Adrenal gland (tissue), 9 donors: ENCODE measurements at regions not wholly inside any gene's neighbourhood (a gene's known extent, or its start where the extent isn't known, plus 50 kb on each side); places are given as distances from the start of the nearest gene placed in this dataset.

Experiments used
- DNase-seq, 7 donors: peaks; one replicate each; pipeline ENCODE4 v3.0.0-alpha.2; 2019 to 2020
- H3K27ac ChIP-seq, 5 donors: fragments of 200-600 bp; sonication (generic) in 4 of 5; 1 replicate in 3 of 5; 2 replicates in 2 of 5; pipeline versions ENCODE4 v1.5.1 to v1.8.0; 2016 to 2020; ENCODE audit warnings: mild to moderate bottlenecking in 1 of 5
- H3K27me3 ChIP-seq: fragments of 200-600 bp; 2 replicates; pipeline ENCODE4 v1.8.0; 2021
- H3K36me3 ChIP-seq, 2 donors: fragments of 200-600 bp; replicated peaks in 1 of 2; 1 replicate in 1 of 2; 2 replicates in 1 of 2; pipeline versions ENCODE4 v1.5.1 to v1.8.0; 2018 to 2022
- H3K4me1 ChIP-seq, 2 donors: fragments of 200-600 bp; replicated peaks in 1 of 2; 1 replicate in 1 of 2; 2 replicates in 1 of 2; pipeline versions ENCODE4 v1.5.1 to v1.8.0; 2018 to 2021
- H3K4me3 ChIP-seq, 4 donors: fragments of 200-600 bp; sonication (generic) in 3 of 4; one replicate each; pipeline ENCODE4 v1.5.1; 2016 to 2018
- H3K9me3 ChIP-seq, 3 donors: fragments of 200-600 bp; sonication (generic) in 1 of 3; replicated peaks in 1 of 3; 1 replicate in 2 of 3; 2 replicates in 1 of 3; pipeline versions ENCODE4 v1.5.1 to v1.8.0; 2016 to 2021
- CTCF ChIP-seq, 6 experiments: fragments of 450-650 bp in 4 of 6; fragments of 200-600 bp in 2 of 6; sonication (generic) in 1 of 6; IDR thresholded peaks; 1 replicate in 5 of 6; 2 replicates in 1 of 6; pipeline versions ENCODE4 v1.5.1 to v1.8.0; 2016 to 2021; ENCODE audit warnings: antibody characterized with exemption in 6 of 6, mild to moderate bottlenecking in 2 of 6, moderate library complexity in 1 of 6
- POLR2A ChIP-seq, 2 donors: fragments of 450-650 bp; IDR thresholded peaks; one replicate each; pipeline ENCODE4 v1.6.1; 2017; ENCODE audit warnings: antibody characterized with exemption in 2 of 2, mild to moderate bottlenecking in 2 of 2, moderate library complexity in 1 of 2
- WGBS, 4 donors: extraction: QIAGEN DNeasy Blood & Tissue Kit in 2 of 4; methylation state at CpG; one replicate each; pipeline versions ENCODE4 v1.1.5 to v1.1.7; 2013 to 2017; 5-methylcytosine and 5-hydroxymethylcytosine counted together
- intact Hi-C, 2 donors: fragments of 100-400 bp; cut with DNase I; formaldehyde crosslinking; loops; one replicate each; pipeline versions ENCODE4 v1.14.1 to v1.15.0; 2022 to 2023
- donor health status: healthy with polysubstance abuse.
- donor health status: Bipolar disorder and iron deficiency.
- donor health status: DM: yes; HTN: yes; CAD: no.
- donor health status: DM: no; HTN: no; CAD: no.
- donor health status: DM: no; HTN: no; CAD: no.

DNA sequence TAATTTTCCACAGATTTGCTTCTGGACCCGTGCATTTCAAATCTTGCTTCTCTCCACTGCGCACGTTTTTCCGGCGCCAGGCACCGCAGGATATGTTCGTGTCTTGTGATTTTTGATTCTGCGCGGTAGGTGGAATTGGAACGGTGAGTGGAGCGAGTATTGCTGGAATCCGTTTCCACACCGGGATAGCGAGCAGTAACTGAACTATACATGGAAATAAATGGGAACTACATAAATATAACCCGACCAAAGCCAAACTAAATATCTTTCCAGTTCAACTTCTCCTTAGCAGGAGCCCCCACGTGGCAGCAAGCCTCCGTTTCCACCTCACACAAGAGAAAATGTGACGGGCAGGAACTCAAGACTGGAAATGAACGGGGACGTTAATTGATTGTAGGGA is 154.0 kb downstream of the SEC14L1 start:
- H3K4me3 ChIP-seq, result no peak overlapping the region
- H3K9me3 ChIP-seq, result no peaks in the 10 kb centered on the region

DNA sequence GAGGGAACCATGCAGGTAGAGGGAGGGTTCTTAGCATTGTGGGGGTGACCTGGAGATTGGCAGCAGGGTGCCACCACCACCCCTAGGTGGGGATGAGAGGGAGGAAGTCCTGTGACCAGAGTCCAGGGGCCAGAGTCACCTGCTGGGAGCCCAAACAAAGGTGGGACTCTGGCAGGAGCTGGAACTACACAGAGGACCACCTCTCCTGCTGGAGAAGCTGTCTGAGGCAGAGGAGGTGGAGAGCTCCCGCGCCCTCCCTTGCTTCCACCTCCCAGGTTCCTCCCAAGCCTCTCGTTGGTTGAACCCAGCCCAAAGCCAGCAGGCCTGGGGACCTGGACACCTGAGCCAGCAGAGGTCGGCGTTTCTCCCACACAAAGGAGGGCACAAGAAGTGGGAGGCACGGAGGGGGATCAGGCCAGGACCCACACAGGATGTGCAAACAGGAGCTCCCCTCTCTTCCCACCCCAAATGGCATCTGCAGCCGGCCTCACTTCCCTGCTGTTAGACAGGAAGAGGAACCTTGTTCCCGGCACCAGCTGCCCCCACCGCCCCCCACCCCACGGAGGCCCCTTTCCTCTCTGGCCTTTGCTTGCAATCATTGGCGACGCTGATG is 154.6 kb downstream of the SEC14L1 start:
- no peaks in the 10 kb centered on the region for H3K36me3 ChIP-seq
- H3K4me1 ChIP-seq, result no peaks in the 10 kb centered on the region
- H3K4me3 ChIP-seq, result no peak overlapping the region
- H3K27ac ChIP-seq, result no peak overlapping the region
- no peaks in the 10 kb centered on the region for H3K9me3 ChIP-seq
- no peak for DNase-seq
- H3K27me3 ChIP-seq, result no peaks in the 10 kb centered on the region
- intact Hi-C loops, result no loop called here
- 65 to 74% (median 72%) methylated on average over 7 to 12 of the region's 12 CpGs for WGBS, 4 donors
- TF ChIP-seq CTCF (IDR thresholded peaks at IDR 0.05), result no peak
- TF ChIP-seq POLR2A (IDR thresholded peaks at IDR 0.05), result no peak

More for the DNA sequence above, 154.0 kb downstream of the SEC14L1 start:
- H3K4me1 ChIP-seq, result no peaks in the 10 kb centered on the region
- no peaks in the 10 kb centered on the region for H3K36me3 ChIP-seq
- 87 to 89% (median 87%) methylated on average over 20 of the region's 20 CpGs for WGBS, 4 donors
- intact Hi-C loops, result no loop called here
- H3K27me3 ChIP-seq, result no peaks in the 10 kb centered on the region
- H3K27ac ChIP-seq, result no peak overlapping the region
- TF ChIP-seq CTCF (IDR thresholded peaks at IDR 0.05), result no peak
- no peak for DNase-seq

DNA sequence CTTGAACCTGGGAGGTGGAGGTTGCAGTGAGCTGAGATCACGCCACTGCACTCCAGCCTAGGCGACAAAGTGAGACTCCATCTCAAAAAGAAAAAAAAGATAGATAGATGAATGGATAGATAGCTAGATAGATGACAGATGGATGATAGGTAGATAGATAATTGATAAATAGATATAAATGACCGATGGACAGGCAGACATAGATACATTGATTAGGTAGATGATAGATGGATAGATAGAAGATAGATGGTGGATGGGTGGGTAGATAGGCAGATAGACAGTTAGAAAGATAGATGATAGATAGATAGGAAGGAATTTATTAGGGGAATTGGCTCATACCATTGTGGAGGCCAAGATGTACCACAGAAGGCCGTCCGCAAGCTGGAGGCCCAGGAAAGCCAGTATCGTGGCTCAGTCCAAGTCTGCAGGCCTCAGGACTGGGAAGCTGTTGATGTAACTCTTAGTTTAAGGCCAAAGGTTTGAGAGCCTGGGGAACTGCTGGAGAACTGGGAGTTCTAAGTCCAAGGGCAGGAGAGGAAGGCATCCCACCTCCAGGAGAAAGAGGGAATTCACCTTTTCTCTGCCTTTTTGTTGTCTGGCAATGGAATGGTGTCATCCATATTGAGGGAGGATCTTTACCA is 156.1 kb downstream of the SEC14L1 start:
- no peaks in the 10 kb centered on the region for H3K4me1 ChIP-seq
- H3K27me3 ChIP-seq, result no peaks in the 10 kb centered on the region
- no peak for DNase-seq
- no peak overlapping the region for H3K4me3 ChIP-seq
- no peaks in the 10 kb centered on the region for H3K36me3 ChIP-seq
- H3K27ac ChIP-seq, result no peak overlapping the region
- H3K9me3 ChIP-seq, result no peaks in the 10 kb centered on the region
- intact Hi-C loops, result no loop called here
- TF ChIP-seq POLR2A (IDR thresholded peaks at IDR 0.05), result no peak
- no peak for TF ChIP-seq CTCF (IDR thresholded peaks at IDR 0.05)
- WGBS, 4 donors, result 96 to 99% (median 97%) methylated on average over 6 of the region's 6 CpGs

DNA sequence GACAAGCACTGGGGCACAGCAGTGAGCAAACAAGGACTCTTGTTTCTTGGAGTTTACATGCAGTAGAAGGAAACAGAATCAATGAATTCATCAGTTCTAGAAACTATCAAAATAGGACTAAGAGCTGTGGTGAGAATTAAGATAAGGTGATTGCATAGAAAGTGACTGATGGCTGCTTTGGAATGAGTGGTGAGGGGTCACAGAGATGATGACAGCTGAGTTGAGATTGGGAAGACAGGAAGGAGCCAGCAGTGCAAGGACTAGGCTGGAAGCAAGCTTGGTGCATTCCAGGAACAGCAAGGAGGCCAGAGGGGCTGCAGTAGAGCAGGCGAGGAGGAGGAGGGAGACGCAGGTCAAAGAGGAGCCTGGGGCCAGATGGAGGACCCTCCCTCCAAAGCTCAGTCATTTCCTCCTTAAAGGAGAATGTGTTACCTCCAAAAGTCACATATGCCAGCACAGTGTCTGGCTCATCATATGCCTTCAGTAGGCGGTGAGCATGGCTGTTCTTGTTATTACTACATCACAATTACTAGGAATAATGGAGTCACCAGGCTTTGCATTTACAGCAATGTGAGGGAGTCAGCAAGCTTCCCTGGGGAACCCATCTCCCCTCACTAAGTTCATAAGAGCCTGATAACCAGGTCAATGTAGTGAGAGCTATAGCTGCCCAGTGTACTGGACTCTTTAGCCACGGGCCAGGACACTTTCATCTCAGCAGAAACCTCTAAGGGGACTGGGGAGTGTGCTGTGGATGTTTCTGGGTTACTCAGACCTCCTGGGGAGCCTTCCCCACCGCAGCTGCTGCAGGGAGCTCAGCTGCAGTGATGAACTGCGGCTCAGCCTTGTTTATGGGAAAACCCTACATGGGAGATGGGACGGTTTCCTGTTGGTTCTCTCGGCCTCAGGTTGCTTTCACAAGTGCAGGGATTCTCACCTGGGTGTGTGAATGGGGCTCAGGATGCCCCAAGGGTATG is 157.2 kb downstream of the SEC14L1 start:
- H3K27me3 ChIP-seq, result no peaks in the 10 kb centered on the region
- TF ChIP-seq POLR2A (IDR thresholded peaks at IDR 0.05), result no peak
- no peak for TF ChIP-seq CTCF (IDR thresholded peaks at IDR 0.05)
- H3K4me1 ChIP-seq, result no peaks in the 10 kb centered on the region
- H3K27ac ChIP-seq, result no peak overlapping the region
- no peak for DNase-seq
- no peaks in the 10 kb centered on the region for H3K36me3 ChIP-seq
- intact Hi-C loops, result no loop called here
- H3K9me3 ChIP-seq, result no peaks in the 10 kb centered on the region
- H3K4me3 ChIP-seq, result no peak overlapping the region
- WGBS, 4 donors, result 94 to 95% (median 95%) methylated on average over 8 of the region's 8 CpGs
